Liver (tissue), 8 donors: ENCODE measurements at regions not wholly inside any gene's neighbourhood (a gene's known extent, or its start where the extent isn't known, plus 50 kb on each side); places are given as distances from the start of the nearest gene placed in this dataset.

Source experiments
- DNase-seq: peaks from one replicate; pipeline ENCODE4 v3.0.0-alpha.2; 2017; ENCODE audit warnings: low spot score
- H3K27ac ChIP-seq, 2 donors: one replicate each; pipeline ENCODE4 v1.7.0; 2013; ENCODE audit warnings: inconsistent platforms in 2 of 2, low read length in 2 of 2, control low read depth in 1 of 2, low read depth in 1 of 2, mild to moderate bottlenecking in 1 of 2
- H3K27me3 ChIP-seq, 4 donors: one replicate each; pipeline versions ENCODE4 v1.6.1 to v1.7.0; 2013; ENCODE audit warnings: low read length in 3 of 4, inconsistent platforms in 1 of 4, mild to moderate bottlenecking in 1 of 4, moderate library complexity in 1 of 4; ENCODE audit not compliant: control insufficient read depth in 4 of 4, insufficient read depth in 4 of 4
- H3K36me3 ChIP-seq, 4 donors: one replicate each; pipeline versions ENCODE4 v1.6.1 to v1.7.0; 2013; ENCODE audit warnings: low read length in 3 of 4, mild to moderate bottlenecking in 3 of 4, low read depth in 1 of 4, moderate library complexity in 1 of 4; ENCODE audit not compliant: control insufficient read depth in 4 of 4, insufficient read depth in 3 of 4
- H3K4me1 ChIP-seq, 4 donors: one replicate each; pipeline versions ENCODE4 v1.6.1 to v1.7.0; 2013; ENCODE audit warnings: low read length in 3 of 4, mild to moderate bottlenecking in 3 of 4, moderate library complexity in 1 of 4; ENCODE audit not compliant: control insufficient read depth in 4 of 4, insufficient read depth in 4 of 4
- H3K4me3 ChIP-seq, 3 donors: one replicate each; pipeline versions ENCODE4 v1.6.1 to v1.7.0; 2013; ENCODE audit warnings: low read length in 3 of 3, control low read depth in 1 of 3, low read depth in 1 of 3, mild to moderate bottlenecking in 1 of 3
- H3K9ac ChIP-seq, 2 donors: one replicate each; pipeline ENCODE4 v1.7.0; 2013; ENCODE audit warnings: low read length in 2 of 2, mild to moderate bottlenecking in 2 of 2, moderate library complexity in 2 of 2, control low read depth in 1 of 2, low read depth in 1 of 2
- H3K9me3 ChIP-seq, 4 donors: one replicate each; pipeline versions ENCODE4 v1.6.1 to v1.7.0; 2013; ENCODE audit warnings: low read length in 3 of 4; ENCODE audit not compliant: control insufficient read depth in 4 of 4
- ATF3 ChIP-seq: IDR thresholded peaks from 2 replicates; pipeline ENCODE4 v1.6.1; 2016; ENCODE audit warnings: antibody characterized with exemption
- EGR1 ChIP-seq, 2 donors: IDR thresholded peaks; 2 replicates each; pipeline ENCODE4 v1.6.1; 2016 to 2018; ENCODE audit warnings: antibody characterized with exemption in 2 of 2, low read depth in 2 of 2
- FOXA1 ChIP-seq: IDR thresholded peaks from 2 replicates; pipeline ENCODE4 v1.6.1; 2016; ENCODE audit warnings: antibody characterized with exemption
- FOXA2 ChIP-seq: IDR thresholded peaks from 2 replicates; pipeline ENCODE4 v1.6.1; 2016; ENCODE audit warnings: antibody characterized with exemption
- HNF4A ChIP-seq, 2 donors: conservative IDR thresholded peaks; 2 replicates each; pipeline ENCODE4 v1.6.1; 2016; ENCODE audit warnings: antibody characterized with exemption in 2 of 2, mild to moderate bottlenecking in 2 of 2
- HNF4G ChIP-seq: IDR thresholded peaks from 2 replicates; pipeline ENCODE4 v1.6.1; 2016; ENCODE audit warnings: antibody characterized with exemption
- JUND ChIP-seq, 2 donors: IDR thresholded peaks; 2 replicates each; pipeline ENCODE4 v1.6.1; 2016; ENCODE audit warnings: antibody characterized with exemption in 2 of 2
- NR2F2 ChIP-seq: IDR thresholded peaks from 2 replicates; pipeline ENCODE4 v1.6.1; 2016; ENCODE audit warnings: antibody characterized with exemption
- RAD21 ChIP-seq, 2 donors: IDR thresholded peaks; 2 replicates each; pipeline ENCODE4 v1.6.1; 2016; ENCODE audit warnings: antibody characterized with exemption in 2 of 2, mild to moderate bottlenecking in 2 of 2
- REST ChIP-seq: IDR thresholded peaks from 2 replicates; pipeline ENCODE4 v1.6.1; 2016; ENCODE audit warnings: antibody characterized with exemption, mild to moderate bottlenecking
- RXRA ChIP-seq, 2 donors: IDR thresholded peaks; 2 replicates each; pipeline ENCODE4 v1.6.1; 2017 to 2018; ENCODE audit warnings: antibody characterized with exemption in 2 of 2, mild to moderate bottlenecking in 1 of 2
- SP1 ChIP-seq: IDR thresholded peaks from 2 replicates; pipeline ENCODE4 v1.6.1; 2018; ENCODE audit warnings: antibody characterized with exemption, mild to moderate bottlenecking
- TAF1 ChIP-seq: conservative IDR thresholded peaks from 2 replicates; pipeline ENCODE4 v1.6.1; 2016; ENCODE audit warnings: antibody characterized with exemption, mild to moderate bottlenecking
- ZBTB33 ChIP-seq: IDR thresholded peaks from 2 replicates; pipeline ENCODE4 v1.6.1; 2016; ENCODE audit warnings: antibody characterized with exemption
- WGBS: extraction: QIAGEN DNeasy Blood & Tissue Kit; methylation state at CpG from one replicate; pipeline ENCODE4 v1.1.7; 2013; 5-methylcytosine and 5-hydroxymethylcytosine counted together
- TF ChIP-seq, protein P1 (sequence below): IDR thresholded peaks from 2 replicates; pipeline ENCODE4 v1.6.1; 2016; ENCODE audit warnings: antibody characterized with exemption
- TF ChIP-seq, protein P2 (sequence below): fragments of 150-350 bp; IDR thresholded peaks from 2 replicates; pipeline ENCODE4 v1.5.1; 2017; ENCODE audit warnings: improper control_type of control experiment, low read depth, low read length; ENCODE audit not compliant: missing input control
- donor health status: healthy.
- donor health status: healthy.
- donor health status: healthy.
- donor health status: healthy.
- donor health status: healthy.

GRCh38 chr14:85400678-85401077, 129.3 kb upstream of the FLRT2 start:
- Histone ChIP-seq H3K4me3 (no peak overlapping the region), H3K27me3 (no peaks in the 10 kb centered on the region), H3K36me3 (no peaks in the 10 kb centered on the region), H3K27ac (no peak overlapping the region), H3K9ac (no peak overlapping the region), H3K9me3 (no peaks in the 10 kb centered on the region), H3K4me1 (peaks cover 0 to 2% (median 0%) of the 10 kb centered on the region in 4 donors)
- no peak for DNase-seq
- TF ChIP-seq ZBTB33 (no peak), NR2F2 (no peak), TAF1 (no peak), JUND (IDR thresholded peaks at IDR 0.05) (no peak), HNF4A (conservative IDR thresholded peaks at IDR 0.05) (no peak), FOXA2 (no peak), HNF4G (no peak), SP1 (no peak), EGR1 (IDR thresholded peaks at IDR 0.05; ENCODE audit: low read depth in 2 of 2) (no peak), ATF3 (no peak), FOXA1 (no peak), RXRA (IDR thresholded peaks at IDR 0.05) (no peak), RAD21 (IDR thresholded peaks at IDR 0.05) (no peak)
- TF ChIP-seq, protein P1, sequence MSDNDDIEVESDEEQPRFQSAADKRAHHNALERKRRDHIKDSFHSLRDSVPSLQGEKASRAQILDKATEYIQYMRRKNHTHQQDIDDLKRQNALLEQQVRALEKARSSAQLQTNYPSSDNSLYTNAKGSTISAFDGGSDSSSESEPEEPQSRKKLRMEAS = no peak
- TF ChIP-seq, protein P2, sequence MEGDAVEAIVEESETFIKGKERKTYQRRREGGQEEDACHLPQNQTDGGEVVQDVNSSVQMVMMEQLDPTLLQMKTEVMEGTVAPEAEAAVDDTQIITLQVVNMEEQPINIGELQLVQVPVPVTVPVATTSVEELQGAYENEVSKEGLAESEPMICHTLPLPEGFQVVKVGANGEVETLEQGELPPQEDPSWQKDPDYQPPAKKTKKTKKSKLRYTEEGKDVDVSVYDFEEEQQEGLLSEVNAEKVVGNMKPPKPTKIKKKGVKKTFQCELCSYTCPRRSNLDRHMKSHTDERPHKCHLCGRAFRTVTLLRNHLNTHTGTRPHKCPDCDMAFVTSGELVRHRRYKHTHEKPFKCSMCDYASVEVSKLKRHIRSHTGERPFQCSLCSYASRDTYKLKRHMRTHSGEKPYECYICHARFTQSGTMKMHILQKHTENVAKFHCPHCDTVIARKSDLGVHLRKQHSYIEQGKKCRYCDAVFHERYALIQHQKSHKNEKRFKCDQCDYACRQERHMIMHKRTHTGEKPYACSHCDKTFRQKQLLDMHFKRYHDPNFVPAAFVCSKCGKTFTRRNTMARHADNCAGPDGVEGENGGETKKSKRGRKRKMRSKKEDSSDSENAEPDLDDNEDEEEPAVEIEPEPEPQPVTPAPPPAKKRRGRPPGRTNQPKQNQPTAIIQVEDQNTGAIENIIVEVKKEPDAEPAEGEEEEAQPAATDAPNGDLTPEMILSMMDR = no peak
- WGBS = 78% methylated on average over 3 of the region's 3 CpGs

- no peak for TF ChIP-seq SP1
- TF ChIP-seq, protein P1 = no peak
- no peak for TF ChIP-seq REST
- TF ChIP-seq TAF1 = no peak
- TF ChIP-seq FOXA2 = no peak
- no peak for TF ChIP-seq RAD21 (IDR thresholded peaks at IDR 0.05)
- no peak for TF ChIP-seq FOXA1
- TF ChIP-seq ATF3 = no peak
- TF ChIP-seq NR2F2 = no peak
- no peak for TF ChIP-seq JUND (IDR thresholded peaks at IDR 0.05)
- no peak for TF ChIP-seq HNF4G
- TF ChIP-seq RXRA (IDR thresholded peaks at IDR 0.05) = no peak
- 33% methylated on average over 1 of the region's 1 CpG for WGBS
- Histone ChIP-seq H3K27ac (no peak overlapping the region), H3K9ac (no peak overlapping the region), H3K27me3 (no peaks in the 10 kb centered on the region), H3K4me1 (peaks cover 0 to 2% (median 0%) of the 10 kb centered on the region in 4 donors), H3K4me3 (no peak overlapping the region), H3K36me3 (no peaks in the 10 kb centered on the region), H3K9me3 (no peaks in the 10 kb centered on the region)
- no peak for DNase-seq
Observed at GRCh38 chr14:85401384-85401783, 128.6 kb upstream of the FLRT2 start.
